Gastrocnemius medialis (tissue), 4 donors: ENCODE measurements at regions not wholly inside any gene's neighbourhood (a gene's known extent, or its start where the extent isn't known, plus 50 kb on each side); places are given as distances from the start of the nearest gene placed in this dataset.

Source experiments
- ATAC-seq, 2 donors: fragments of 150-250 bp; one replicate each; pipeline ENCODE4 v1.9.1; 2016
- DNase-seq, 2 donors: peaks; one replicate each; pipeline ENCODE4 v3.0.0-alpha.2; 2019
- H3K27ac ChIP-seq, 4 donors: fragments of 200-600 bp; sonication (generic); 1 replicate in 1 of 4; 2 replicates in 3 of 4; pipeline ENCODE4 v1.5.1; 2016 to 2018; ENCODE audit warnings: mild to moderate bottlenecking in 2 of 4, moderate library complexity in 1 of 4
- H3K27me3 ChIP-seq, 3 donors: fragments of 200-600 bp; sonication (generic) in 2 of 3; 1 replicate in 1 of 3; 2 replicates in 2 of 3; pipeline versions ENCODE4 v1.5.1 to v1.6.0; 2016 to 2019; ENCODE audit warnings: mild to moderate bottlenecking in 1 of 3, moderate library complexity in 1 of 3
- H3K36me3 ChIP-seq, 2 donors: fragments of 200-600 bp; sonication (generic) in 1 of 2; one replicate each; pipeline ENCODE4 v1.5.1; 2017 to 2018
- H3K4me1 ChIP-seq, 2 donors: fragments of 200-600 bp; sonication (generic) in 1 of 2; one replicate each; pipeline ENCODE4 v1.5.1; 2016 to 2017; ENCODE audit warnings: mild to moderate bottlenecking in 2 of 2
- H3K4me3 ChIP-seq, 4 donors: fragments of 200-600 bp; sonication (generic) in 3 of 4; 1 replicate in 1 of 4; 2 replicates in 3 of 4; pipeline ENCODE4 v1.5.1; 2016 to 2019; ENCODE audit warnings: mild to moderate bottlenecking in 2 of 4
- H3K9me3 ChIP-seq, 3 donors: fragments of 200-600 bp; sonication (generic) in 2 of 3; 1 replicate in 1 of 3; 2 replicates in 2 of 3; pipeline ENCODE4 v1.5.1; 2016 to 2019
- POLR2A ChIP-seq, 2 donors: fragments of 450-650 bp; IDR thresholded peaks; one replicate each; pipeline ENCODE4 v1.6.1; 2017; ENCODE audit warnings: antibody characterized with exemption in 2 of 2, mild to moderate bottlenecking in 2 of 2, moderate library complexity in 2 of 2
- in situ Hi-C, 4 donors: fragments of 200-750 bp; cut with MboI; loops; one replicate each; pipeline versions ENCODE4 v1.15.0 to v1.8.0; 2017; ENCODE audit warnings: low sequenced_read_pairs in 4 of 4
- intact Hi-C: fragments of 100-400 bp; cut with DNase I; formaldehyde crosslinking; loops from one replicate; pipeline ENCODE4 v1.15.1; 2023; ENCODE audit warnings: low total_unique reads
- TF ChIP-seq, protein P1 (sequence below), 5 experiments: fragments of 450-650 bp in 3 of 5; fragments of 200-600 bp in 2 of 5; sonication (generic) in 2 of 5; IDR thresholded peaks in 4 of 5; conservative IDR thresholded peaks in 1 of 5; 1 replicate in 4 of 5; 2 replicates in 1 of 5; pipeline ENCODE4 v1.5.1; 2016 to 2019; ENCODE audit warnings: antibody characterized with exemption in 5 of 5, mild to moderate bottlenecking in 3 of 5, moderate library complexity in 3 of 5

DNA sequence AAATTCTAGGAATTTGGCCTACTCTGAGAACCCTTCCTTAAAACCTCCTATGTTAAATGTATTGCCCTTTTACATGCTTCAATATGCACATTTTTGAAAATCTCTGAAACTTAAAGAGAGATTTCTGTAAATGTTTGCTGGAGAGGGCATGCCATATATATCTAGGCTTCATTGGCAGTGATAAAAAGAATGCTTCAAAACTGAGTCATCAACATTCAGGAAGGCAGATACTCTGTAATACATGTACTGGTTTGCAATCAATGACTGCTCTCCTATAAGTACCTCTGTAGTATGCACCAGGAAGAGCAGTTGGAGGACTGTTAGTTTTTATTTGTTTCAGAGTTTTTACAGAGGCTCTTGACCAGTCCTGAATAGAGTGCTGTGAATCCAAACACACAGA is 739.9 kb downstream of the SLC16A7 start:
- H3K4me3 ChIP-seq = no peak overlapping the region
- in situ Hi-C loops (no loop called here), intact Hi-C loops (no loop called here)
- no peak for TF ChIP-seq POLR2A (IDR thresholded peaks at IDR 0.05)
- TF ChIP-seq, protein P1, sequence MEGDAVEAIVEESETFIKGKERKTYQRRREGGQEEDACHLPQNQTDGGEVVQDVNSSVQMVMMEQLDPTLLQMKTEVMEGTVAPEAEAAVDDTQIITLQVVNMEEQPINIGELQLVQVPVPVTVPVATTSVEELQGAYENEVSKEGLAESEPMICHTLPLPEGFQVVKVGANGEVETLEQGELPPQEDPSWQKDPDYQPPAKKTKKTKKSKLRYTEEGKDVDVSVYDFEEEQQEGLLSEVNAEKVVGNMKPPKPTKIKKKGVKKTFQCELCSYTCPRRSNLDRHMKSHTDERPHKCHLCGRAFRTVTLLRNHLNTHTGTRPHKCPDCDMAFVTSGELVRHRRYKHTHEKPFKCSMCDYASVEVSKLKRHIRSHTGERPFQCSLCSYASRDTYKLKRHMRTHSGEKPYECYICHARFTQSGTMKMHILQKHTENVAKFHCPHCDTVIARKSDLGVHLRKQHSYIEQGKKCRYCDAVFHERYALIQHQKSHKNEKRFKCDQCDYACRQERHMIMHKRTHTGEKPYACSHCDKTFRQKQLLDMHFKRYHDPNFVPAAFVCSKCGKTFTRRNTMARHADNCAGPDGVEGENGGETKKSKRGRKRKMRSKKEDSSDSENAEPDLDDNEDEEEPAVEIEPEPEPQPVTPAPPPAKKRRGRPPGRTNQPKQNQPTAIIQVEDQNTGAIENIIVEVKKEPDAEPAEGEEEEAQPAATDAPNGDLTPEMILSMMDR (IDR thresholded peaks at IDR 0.05 in 4 of 5, conservative IDR thresholded peaks at IDR 0.05 in 1 of 5) = no peak
- no peaks in the 10 kb centered on the region for H3K27me3 ChIP-seq
- no peak overlapping the region for H3K27ac ChIP-seq
- no peaks in the 10 kb centered on the region for H3K9me3 ChIP-seq
- DNase-seq = no peak
- H3K4me1 ChIP-seq = no peaks in the 10 kb centered on the region
- no peak for ATAC-seq
- H3K36me3 ChIP-seq = no peaks in the 10 kb centered on the region

DNA sequence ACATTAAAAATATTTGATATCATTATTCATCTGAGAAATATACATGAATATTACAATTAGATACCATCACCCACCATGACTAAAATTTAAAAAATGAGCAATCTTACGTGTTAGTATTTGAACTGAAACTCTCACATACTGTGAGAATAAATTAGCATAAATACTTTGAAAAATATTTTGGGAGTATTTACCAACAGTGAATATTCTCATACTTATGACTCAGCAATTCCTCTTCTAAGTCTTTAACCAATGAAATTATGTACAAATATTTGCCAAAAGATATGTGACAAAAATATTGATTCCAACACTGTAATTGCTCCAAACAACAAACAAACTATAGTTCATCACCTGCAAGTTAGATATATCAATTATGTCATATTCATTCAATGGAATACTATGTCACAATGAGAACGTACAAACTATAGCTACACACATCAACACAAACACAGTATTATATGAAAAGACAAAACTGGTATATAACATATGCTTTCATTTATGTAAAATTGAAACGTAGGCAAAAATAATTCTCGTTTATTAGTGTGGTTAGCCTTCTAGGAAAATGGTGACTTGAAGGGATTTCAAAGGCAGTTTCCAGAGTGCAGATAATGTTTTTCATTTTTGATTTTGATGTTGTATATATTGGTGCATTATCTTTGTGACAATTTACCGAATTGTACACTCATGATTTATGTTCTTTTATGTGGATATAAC is 742.2 kb downstream of the SLC16A7 start:
- Histone ChIP-seq H3K4me3 (no peak overlapping the region), H3K36me3 (no peaks in the 10 kb centered on the region), H3K27ac (no peak overlapping the region), H3K27me3 (no peaks in the 10 kb centered on the region), H3K4me1 (no peaks in the 10 kb centered on the region), H3K9me3 (no peaks in the 10 kb centered on the region)
- DNase-seq (no peak), ATAC-seq (no peak)
- intact Hi-C loops (no loop called here), in situ Hi-C loops (no loop called here)
- TF ChIP-seq, protein P1 (IDR thresholded peaks at IDR 0.05 in 4 of 5, conservative IDR thresholded peaks at IDR 0.05 in 1 of 5) = no peak
- TF ChIP-seq POLR2A (IDR thresholded peaks at IDR 0.05) = no peak

DNA sequence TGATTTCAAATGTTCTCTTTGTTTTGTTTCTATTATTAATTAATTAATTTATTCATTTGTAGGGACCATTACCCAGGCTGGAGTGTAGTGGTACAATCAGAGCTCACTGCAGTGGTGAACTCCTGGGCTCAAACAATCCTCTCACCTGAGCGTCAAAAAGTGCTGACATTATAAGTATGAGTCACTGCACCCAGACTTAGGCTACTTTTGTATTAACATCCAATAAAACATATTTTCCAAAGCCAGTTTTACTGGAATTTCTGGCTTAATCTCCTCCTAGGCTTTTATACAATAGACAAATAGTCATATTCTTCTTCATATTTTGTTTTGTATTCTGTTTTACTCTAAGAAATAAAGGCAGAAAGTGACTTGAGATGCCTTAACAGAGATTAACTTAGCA is 749.6 kb downstream of the SLC16A7 start:
- DNase-seq (no peak), ATAC-seq (no peak)
- no peaks in the 10 kb centered on the region for H3K9me3 ChIP-seq
- intact Hi-C loops (no loop called here), in situ Hi-C loops (no loop called here)
- H3K27ac ChIP-seq = no peak overlapping the region
- H3K36me3 ChIP-seq = no peaks in the 10 kb centered on the region
- H3K4me1 ChIP-seq = no peaks in the 10 kb centered on the region
- no peak overlapping the region for H3K4me3 ChIP-seq
- H3K27me3 ChIP-seq = no peaks in the 10 kb centered on the region
- TF ChIP-seq, protein P1 (IDR thresholded peaks at IDR 0.05 in 4 of 5, conservative IDR thresholded peaks at IDR 0.05 in 1 of 5) = no peak
- no peak for TF ChIP-seq POLR2A (IDR thresholded peaks at IDR 0.05)

DNA sequence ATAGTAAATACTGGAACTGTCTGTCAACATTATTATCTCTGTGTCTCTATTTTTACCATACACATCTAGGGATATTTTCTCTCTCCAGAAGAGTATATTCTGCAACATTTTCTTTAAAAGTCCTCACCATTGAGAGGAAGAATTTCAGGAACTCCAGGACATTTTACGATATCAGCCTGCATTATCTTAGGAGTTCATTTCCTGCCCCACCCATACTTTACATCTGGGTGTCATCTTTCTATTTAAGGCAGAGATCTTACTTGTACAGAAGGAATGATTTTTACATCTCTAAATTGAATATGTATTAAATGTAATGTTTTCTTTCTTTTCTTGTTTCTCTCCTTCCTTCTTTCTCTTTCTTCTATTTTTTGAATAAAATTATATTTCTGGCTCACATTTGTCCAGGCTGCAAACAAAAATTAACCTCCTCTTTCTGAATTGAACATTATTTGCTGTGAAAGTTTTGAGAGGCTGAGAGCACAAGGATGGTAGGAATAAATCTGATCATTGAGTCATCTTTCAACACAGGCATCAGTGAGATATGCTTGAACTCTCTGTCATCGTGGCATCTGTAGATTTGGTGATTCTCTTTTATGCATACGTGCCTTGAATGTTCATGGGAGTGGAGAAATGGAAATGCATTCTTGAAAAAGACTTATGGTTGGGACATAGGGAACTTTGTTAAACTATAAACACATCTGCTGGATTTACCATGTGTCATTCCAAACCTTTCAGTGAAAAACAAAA is 753.6 kb downstream of the SLC16A7 start:
- Histone ChIP-seq H3K27me3 (no peaks in the 10 kb centered on the region), H3K36me3 (no peaks in the 10 kb centered on the region), H3K9me3 (no peaks in the 10 kb centered on the region), H3K4me1 (no peaks in the 10 kb centered on the region), H3K27ac (no peak overlapping the region), H3K4me3 (no peak overlapping the region)
- intact Hi-C loops (no loop called here), in situ Hi-C loops (no loop called here)
- DNase-seq (no peak), ATAC-seq (no peak)
- TF ChIP-seq POLR2A (IDR thresholded peaks at IDR 0.05) = no peak
- TF ChIP-seq, protein P1 (IDR thresholded peaks at IDR 0.05 in 4 of 5, conservative IDR thresholded peaks at IDR 0.05 in 1 of 5) = no peak
